Caki2 (cell line): ENCODE measurements at regions not wholly inside any gene's neighbourhood (a gene's known extent, or its start where the extent isn't known, plus 50 kb on each side); places are given as distances from the start of the nearest gene placed in this dataset.
"Not testable (repeated sequence)": the region's sequence is repeated elsewhere in the genome, so short reads cannot be mapped to it uniquely, and the experiment has no call there.

Source experiments
- DNase-seq: peaks from one replicate; pipeline ENCODE4 v3.0.0-alpha.2; 2015; ENCODE audit warnings: low read depth
- in situ Hi-C: cut with HindIII; loops from 2 replicates; pipeline ENCODE4 v1.10.0; 2016; ENCODE audit warnings: low sequenced_read_pairs, low pct_unique_long_range_greater_than_20kb, mixed read lengths

GRCh38 chr1:170407581-170407980 lies 124.4 kb upstream of the GORAB start:
- in situ Hi-C loops: no loop called here
- no peak for DNase-seq

- in situ Hi-C loops: no loop called here
- DNase-seq: no peak
Measured at GRCh38 chr1:170410401-170411166, 121.4 kb upstream of the GORAB start.

DNA sequence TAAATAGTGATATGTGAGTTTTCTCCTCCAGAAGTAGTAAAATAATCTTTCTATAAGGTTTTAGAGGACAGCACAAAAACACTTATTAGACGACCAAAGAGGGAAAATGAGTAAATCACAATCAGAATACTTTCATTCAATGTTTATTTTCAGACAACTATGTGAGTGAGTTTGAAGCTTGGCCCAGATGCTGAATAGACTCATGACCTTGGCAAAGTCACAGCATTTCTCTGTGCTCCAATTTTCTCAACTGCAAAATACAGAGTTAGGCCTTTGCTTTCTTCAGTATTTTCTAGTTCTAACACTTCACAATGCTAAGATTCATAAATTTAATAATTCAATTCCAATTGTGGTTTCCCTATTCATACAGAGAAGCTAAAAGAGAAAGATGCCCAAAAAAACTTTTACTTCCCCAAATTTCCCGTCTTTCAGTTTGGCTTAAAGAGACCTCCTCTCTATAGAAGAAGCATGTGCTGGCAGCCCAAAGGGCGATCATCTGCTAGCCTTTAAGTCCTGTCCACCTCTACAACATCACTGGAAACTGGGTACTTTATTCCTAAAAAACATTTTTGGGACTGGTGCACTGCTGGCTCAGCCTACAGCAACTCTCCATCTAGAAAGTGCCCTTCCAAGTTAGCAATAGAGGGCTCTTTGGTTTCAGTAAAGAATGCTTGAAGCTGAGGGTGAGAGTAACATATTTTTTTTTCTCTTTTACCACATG lies 116.8 kb upstream of the GORAB start:
- DNase-seq: no peak
- in situ Hi-C loops: no loop called here

- in situ Hi-C loops: no loop called here
Measured at GRCh38 chr1:170415710-170416372, 116.1 kb upstream of the GORAB start.

GRCh38 chr1:170424346-170424745 lies 107.6 kb upstream of the GORAB start:
- in situ Hi-C loops: no loop called here

More at GRCh38 chr1:170415710-170416372, 116.1 kb upstream of the GORAB start:
- DNase-seq: no peak

DNA sequence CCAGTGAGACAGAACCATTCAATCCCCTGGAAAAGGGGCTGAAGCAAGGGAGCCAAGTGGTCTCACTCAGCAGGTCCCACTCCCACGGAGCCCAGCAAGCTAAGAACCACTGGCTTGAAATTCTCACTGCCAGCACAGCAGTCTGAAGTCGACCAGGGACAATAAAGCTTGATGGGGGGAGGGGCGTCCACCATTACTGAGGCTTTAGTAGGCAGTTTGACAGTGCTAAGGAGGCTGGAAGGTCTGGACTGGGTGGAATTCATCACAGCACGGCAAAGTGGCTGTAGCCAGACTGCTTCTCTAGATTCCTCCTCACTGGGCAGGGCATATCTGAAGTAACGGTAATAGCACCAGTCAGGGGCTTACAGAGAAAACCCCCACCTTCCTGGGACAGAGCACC lies 105.4 kb upstream of the GORAB start:
- in situ Hi-C loops: no loop called here

More at GRCh38 chr1:170424346-170424745, 107.6 kb upstream of the GORAB start:
- DNase-seq: no peak

DNA sequence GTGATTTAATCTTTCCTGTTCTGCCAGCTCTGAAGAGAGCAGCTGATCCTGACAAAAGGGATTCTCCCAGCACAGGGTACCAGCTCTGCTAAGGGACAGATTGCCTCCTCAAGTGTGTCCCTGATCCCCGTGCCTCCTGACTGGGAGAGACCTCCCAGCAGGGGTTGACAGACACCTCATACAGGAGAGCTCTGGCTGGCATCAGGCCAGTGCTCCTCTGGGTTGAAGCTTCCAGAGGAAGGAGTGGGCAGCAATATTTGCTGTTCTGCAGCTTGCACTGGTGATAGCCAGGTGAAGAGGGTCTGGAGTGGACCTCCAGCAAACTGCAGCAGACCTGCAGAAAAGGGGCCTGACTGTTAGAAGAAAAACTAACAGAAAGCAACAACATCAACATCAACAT lies 105.0 kb upstream of the GORAB start:
- in situ Hi-C loops, DNase-seq: not testable (repeated sequence)

More for the DNA sequence above, 105.4 kb upstream of the GORAB start:
- no peak for DNase-seq

GRCh38 chr1:170436928-170437327 lies 95.0 kb upstream of the GORAB start:
- in situ Hi-C loops: no loop called here
- no peak for DNase-seq

GRCh38 chr1:170445096-170445495 lies 86.9 kb upstream of the GORAB start:
- in situ Hi-C loops: no loop called here
- DNase-seq: no peak

DNA sequence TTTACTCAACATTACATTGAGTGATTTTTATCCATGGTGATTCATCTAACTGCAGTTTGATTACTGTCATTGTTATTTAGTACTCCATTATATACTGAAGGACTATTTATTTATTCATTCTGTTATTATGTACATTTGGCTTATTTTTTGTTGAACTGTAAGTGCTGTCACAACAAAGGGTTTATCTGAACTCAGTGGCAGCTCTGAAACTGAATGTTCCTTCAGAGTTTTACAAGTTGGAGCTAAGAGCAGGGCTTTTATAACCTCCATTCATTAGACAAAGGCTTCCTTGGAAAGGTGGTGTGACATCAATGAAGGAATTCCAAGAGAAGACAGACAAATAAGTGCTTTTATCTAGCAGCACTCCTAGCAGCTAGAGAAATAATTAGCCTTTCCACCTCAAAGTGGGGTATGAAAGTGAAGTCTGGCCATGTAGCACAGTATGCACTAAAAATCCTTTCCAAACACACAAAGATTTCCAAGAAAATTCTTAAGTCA lies 83.3 kb upstream of the GORAB start:
- DNase-seq: no peak
- in situ Hi-C loops: no loop called here

DNA sequence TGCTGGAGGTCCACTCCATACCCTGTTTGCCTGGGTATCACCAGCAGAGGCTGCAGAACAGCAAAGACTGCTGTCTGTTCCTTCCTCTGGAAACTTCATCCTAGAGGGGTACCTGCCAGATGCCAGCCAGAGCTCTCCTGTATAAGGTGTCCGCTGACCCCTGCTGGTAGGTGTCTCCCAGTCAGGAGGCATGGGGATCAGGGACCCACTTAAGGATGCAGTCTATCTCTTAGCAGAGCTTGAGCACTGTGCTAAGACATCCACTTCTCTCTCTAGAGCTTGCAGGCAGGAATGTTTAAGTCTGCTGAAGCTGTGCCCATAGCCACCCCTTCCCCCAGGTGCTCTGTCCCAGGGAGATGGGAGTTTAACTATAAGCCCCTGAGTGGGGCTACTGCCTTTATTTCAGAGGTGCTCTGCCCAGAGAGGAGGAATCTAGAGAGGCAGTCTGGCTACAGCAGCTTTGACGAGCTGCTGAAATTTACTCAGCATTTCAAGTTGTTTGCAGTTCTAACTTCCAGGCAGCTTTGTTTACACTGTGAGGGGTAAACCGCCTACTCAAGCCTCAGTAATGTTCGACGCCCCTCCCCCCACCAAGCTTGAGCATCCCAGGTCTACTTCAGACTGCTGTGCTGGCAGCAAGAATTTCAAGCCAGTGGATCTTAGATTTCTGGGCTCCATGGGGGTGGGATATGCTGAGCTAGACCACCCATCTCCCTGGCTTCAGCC lies 74.5 kb upstream of the GORAB start:
- peak; percentile 2 for DNase-seq
- in situ Hi-C loops: not testable (repeated sequence)

GRCh38 chr1:170460001-170460400 lies 72.0 kb upstream of the GORAB start:
- no peak for DNase-seq
- in situ Hi-C loops: no loop called here

- DNase-seq: no peak
- in situ Hi-C loops: no loop called here
Measured at GRCh38 chr1:170460414-170461155, 71.4 kb upstream of the GORAB start.

DNA sequence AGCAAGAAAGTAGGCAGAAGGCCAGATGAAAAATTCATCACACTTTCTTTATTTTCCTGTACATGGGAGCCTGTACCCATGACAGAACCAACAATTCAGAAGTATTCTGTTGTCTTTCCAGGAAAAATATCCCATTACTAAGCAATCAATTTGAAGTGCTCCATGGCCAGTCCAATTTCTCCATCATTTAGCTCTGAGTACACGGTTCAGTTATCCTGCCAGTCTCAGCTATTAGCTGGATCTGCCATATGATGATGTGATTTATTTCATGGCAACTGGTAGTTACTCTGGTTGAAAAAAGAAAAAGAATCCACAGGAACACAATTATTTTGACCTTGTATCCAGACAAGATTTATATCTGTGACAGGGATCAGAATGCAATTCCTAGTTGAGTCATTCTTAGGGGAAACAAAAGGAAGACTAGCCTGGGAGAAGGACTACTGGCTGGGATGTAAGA lies 70.6 kb upstream of the GORAB start:
- in situ Hi-C loops: no loop called here
- no peak for DNase-seq

GRCh38 chr1:170461762-170462384 lies 70.1 kb upstream of the GORAB start:
- in situ Hi-C loops: no loop called here
- no peak for DNase-seq

GRCh38 chr1:170470121-170470520 lies 61.8 kb upstream of the GORAB start:
- no peak for DNase-seq
- in situ Hi-C loops: no loop called here

DNA sequence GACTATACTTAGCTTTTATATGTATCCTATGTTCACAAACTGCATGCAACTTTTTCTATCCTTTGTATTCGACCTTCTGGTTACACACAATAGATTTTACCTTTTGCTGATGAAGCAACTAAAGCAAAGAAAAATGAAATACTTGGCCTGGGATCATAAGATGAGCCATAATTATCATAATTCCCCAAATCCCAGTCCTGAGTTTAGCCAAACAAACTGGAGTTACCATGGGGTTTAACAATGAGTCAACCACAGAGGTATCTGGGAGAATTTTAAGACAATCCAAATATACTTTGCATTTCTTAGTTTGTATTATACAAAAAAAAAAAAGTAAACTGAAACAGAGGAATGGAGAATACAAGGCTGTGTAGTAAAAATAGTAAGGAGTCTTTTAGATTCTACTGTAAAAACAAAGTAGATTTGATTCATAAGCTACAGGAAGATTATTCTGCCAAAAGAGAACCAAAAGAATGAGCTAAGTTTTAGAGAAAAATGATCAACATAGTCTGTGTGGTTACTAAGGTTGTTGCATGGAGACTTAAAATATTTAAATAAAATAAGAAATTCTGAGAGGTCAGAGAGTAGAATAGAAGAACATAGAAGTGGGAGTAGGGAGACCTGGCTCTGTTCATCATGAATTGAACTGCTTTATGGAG lies 60.4 kb upstream of the GORAB start:
- no peak for DNase-seq
- in situ Hi-C loops: no loop called here
